ENCODE measurements at regions not wholly inside any gene's neighbourhood (a gene's known extent, or its start where the extent isn't known, plus 50 kb on each side); places are given as distances from the start of the nearest gene placed in this dataset.

DNA sequence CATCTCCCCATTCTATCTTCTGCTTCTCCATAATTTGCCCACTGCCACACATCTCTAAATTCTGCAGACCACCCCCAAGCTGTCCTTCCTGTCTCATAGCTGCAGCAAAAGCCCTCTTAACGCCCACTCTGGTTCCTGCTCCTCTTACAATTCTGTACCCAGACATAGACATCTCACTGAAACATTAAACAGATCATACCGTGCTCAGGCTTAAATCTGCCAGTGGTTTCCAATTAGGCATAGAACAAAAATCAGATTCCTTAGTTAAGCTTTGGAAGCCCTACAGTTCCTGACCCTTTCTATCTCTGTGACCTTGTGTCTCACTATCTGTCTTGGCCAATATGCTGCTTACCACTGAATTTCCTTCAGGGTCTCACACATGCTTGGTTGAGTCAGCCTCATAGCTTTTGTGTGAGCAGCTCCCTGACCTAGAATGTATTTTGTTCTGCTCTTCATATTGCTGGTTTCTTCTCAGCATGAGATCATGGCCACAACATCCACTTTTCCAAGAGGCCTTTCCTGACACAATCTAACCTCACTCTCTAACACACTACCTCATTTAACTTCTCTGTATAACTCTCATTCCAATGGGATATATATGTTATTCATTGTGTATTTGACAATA is 749.7 kb downstream of the MAFB start:
- no peaks in the 10 kb centered on the region for H3K9me3 ChIP-seq
- no peak for DNase-seq (ENCODE audit: extremely low spot score in 2 of 2)
- H3K27me3 ChIP-seq: no peaks in the 10 kb centered on the region
- intact Hi-C loops (cut with DNase I): no loop called here
- no peak overlapping the region for H3K27ac ChIP-seq
- no peaks in the 10 kb centered on the region for H3K36me3 ChIP-seq
- no peak overlapping the region for H3K4me3 ChIP-seq
- peaks cover 9% of the 10 kb centered on the region for H3K4me1 ChIP-seq
- TF ChIP-seq POLR2AphosphoS5 (IDR thresholded peaks at IDR 0.05; ENCODE audit: insufficient read depth in 1 of 2, low read depth in 1 of 2): no peak
- TF ChIP-seq CTCF (IDR thresholded peaks at IDR 0.05): no peak
- TF ChIP-seq POLR2A (IDR thresholded peaks at IDR 0.05): no peak

DNA sequence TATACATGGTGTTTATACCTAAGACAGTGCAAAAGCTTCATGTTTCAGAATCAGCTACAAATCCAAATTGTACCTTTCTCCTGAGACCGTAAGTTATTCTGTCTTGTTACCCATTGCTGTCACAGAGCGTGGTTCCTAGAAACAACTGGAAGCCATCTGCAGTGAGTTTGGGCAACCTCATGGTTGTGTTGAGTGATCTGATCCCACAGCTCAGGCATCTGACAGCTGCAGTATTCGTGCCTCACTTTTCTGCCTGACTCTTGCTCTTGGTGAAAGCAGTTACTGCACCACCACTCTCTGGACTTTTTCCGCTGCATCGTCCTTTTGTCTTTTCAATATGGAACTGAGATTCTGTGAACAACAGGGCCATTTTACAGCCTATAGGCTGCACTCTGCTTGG is 752.6 kb downstream of the MAFB start:
- Histone ChIP-seq H3K4me1 (peaks cover 6% of the 10 kb centered on the region), H3K9me3 (no peaks in the 10 kb centered on the region), H3K27me3 (no peaks in the 10 kb centered on the region), H3K36me3 (no peaks in the 10 kb centered on the region), H3K4me3 (no peak overlapping the region), H3K27ac (no peak overlapping the region)
- intact Hi-C loops (cut with DNase I): no loop called here
- DNase-seq (ENCODE audit: extremely low spot score in 2 of 2): no peak
- no peak for TF ChIP-seq POLR2AphosphoS5 (IDR thresholded peaks at IDR 0.05; ENCODE audit: insufficient read depth in 1 of 2, low read depth in 1 of 2)
- no peak for TF ChIP-seq POLR2A (IDR thresholded peaks at IDR 0.05)
- no peak for TF ChIP-seq CTCF (IDR thresholded peaks at IDR 0.05)

DNA sequence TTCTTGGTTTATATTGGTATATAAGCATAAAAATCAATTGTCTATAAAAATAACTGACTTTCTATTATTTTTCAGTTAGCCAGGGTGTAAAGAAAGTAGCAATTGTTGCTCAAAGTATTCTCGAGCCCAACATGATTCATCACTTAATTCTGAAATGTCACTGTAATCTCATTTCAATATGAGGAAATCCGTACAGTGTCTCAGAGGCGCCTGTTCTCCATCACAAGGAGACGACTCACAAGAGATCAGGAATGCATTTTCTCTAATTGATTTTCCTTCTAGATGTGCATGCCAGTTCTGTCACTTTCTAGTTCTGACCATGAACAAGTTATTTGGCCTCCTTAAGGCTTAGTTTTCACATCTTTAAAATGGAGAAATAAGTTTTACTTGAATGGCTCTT is 753.1 kb downstream of the MAFB start:
- DNase-seq (ENCODE audit: extremely low spot score in 2 of 2): no peak
- no peak for TF ChIP-seq POLR2AphosphoS5 (IDR thresholded peaks at IDR 0.05; ENCODE audit: insufficient read depth in 1 of 2, low read depth in 1 of 2)
- no peak for TF ChIP-seq POLR2A (IDR thresholded peaks at IDR 0.05)
- no peak for TF ChIP-seq CTCF (IDR thresholded peaks at IDR 0.05)
- intact Hi-C loops (cut with DNase I): no loop called here
- Histone ChIP-seq H3K36me3 (no peaks in the 10 kb centered on the region), H3K27ac (no peak overlapping the region), H3K9me3 (no peaks in the 10 kb centered on the region), H3K4me3 (no peak overlapping the region), H3K4me1 (peaks cover 1% of the 10 kb centered on the region), H3K27me3 (no peaks in the 10 kb centered on the region)

DNA sequence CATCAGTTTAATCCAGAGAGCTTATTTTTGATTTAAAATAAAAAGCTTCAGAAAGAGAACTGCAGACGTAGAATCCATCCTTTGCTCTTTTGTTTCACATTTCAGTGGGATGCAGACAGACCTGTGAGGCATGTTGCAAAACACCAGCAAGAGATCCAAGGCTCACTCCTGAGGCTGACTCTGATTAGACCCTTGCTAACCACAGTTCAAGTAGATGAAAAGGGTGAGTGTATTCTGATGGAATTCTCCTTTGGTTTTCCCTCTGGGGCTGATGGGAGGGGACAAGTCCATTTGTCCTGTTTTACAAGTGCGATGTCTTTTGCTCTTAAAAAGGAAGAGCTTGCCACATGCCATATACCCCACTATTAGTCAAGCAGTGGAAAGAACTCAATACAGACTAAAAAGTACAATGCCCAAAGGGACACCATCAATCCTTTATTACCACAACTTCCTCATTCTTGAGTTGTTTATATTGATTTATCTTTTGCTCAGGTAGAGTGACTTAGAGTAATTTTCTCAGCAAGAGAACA is 772.7 kb downstream of the MAFB start:
- Histone ChIP-seq H3K27me3 (no peaks in the 10 kb centered on the region), H3K4me1 (no peaks in the 10 kb centered on the region), H3K27ac (no peak overlapping the region), H3K9me3 (no peaks in the 10 kb centered on the region), H3K4me3 (no peak overlapping the region), H3K36me3 (no peaks in the 10 kb centered on the region)
- TF ChIP-seq POLR2AphosphoS5 (IDR thresholded peaks at IDR 0.05; ENCODE audit: insufficient read depth in 1 of 2, low read depth in 1 of 2) (no peak), POLR2A (IDR thresholded peaks at IDR 0.05) (no peak), CTCF (IDR thresholded peaks at IDR 0.05) (no peak)
- intact Hi-C loops (cut with DNase I): no loop called here
- DNase-seq (ENCODE audit: extremely low spot score in 2 of 2): no peak

DNA sequence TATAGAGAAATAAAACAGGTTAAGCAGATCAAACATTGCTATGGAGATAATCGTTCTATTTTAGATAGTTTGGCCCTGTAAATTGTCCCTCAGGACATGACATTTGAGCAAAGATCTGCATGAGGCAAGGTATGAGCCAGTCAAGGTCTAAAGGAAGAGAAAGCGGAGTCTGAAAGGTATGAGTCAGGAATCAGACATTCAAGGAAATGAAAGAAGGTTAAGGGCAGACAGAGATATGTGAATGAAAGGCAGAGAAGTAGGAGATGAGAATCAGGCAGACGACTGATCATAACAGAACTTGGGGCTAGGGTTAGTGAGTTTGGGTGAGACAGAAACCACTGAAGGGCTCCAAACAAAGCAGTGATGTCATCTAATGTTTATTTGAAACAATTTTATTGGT is 775.8 kb downstream of the MAFB start:
- H3K9me3 ChIP-seq: no peaks in the 10 kb centered on the region
- intact Hi-C loops (cut with DNase I): no loop called here
- no peaks in the 10 kb centered on the region for H3K36me3 ChIP-seq
- no peak overlapping the region for H3K4me3 ChIP-seq
- no peak overlapping the region for H3K27ac ChIP-seq
- H3K27me3 ChIP-seq: no peaks in the 10 kb centered on the region
- no peak for DNase-seq (ENCODE audit: extremely low spot score in 2 of 2)
- no peaks in the 10 kb centered on the region for H3K4me1 ChIP-seq
- no peak for TF ChIP-seq POLR2A (IDR thresholded peaks at IDR 0.05)
- no peak for TF ChIP-seq CTCF (IDR thresholded peaks at IDR 0.05)
- no peak for TF ChIP-seq POLR2AphosphoS5 (IDR thresholded peaks at IDR 0.05; ENCODE audit: insufficient read depth in 1 of 2, low read depth in 1 of 2)
